GM12874 (cell line): ENCODE measurements at regions not wholly inside any gene's neighbourhood (a gene's known extent, or its start where the extent isn't known, plus 50 kb on each side); places are given as distances from the start of the nearest gene placed in this dataset.

ENCODE experiments used
- CTCF ChIP-seq: IDR thresholded peaks from 2 replicates; pipeline ENCODE4 v1.5.1; 2011; ENCODE audit warnings: low read depth, mild to moderate bottlenecking, control low read depth, low read length, moderate library complexity; ENCODE audit not compliant: insufficient read depth

- TF ChIP-seq CTCF: no peak
Observed at GRCh38 chr18:50444539-50444938, 69.7 kb downstream of the SKA1 start.

- no peak for TF ChIP-seq CTCF
Observed at GRCh38 chr18:50446629-50447028, 71.8 kb downstream of the SKA1 start.

GRCh38 chr18:50447102-50447741, 72.4 kb downstream of the SKA1 start:
- no peak for TF ChIP-seq CTCF

- TF ChIP-seq CTCF: no peak
Observed at GRCh38 chr18:50447952-50448351, 73.1 kb downstream of the SKA1 start.

GRCh38 chr18:50451100-50451842, 76.4 kb downstream of the SKA1 start:
- TF ChIP-seq CTCF: no peak

GRCh38 chr18:50453014-50453680, 78.3 kb downstream of the SKA1 start:
- TF ChIP-seq CTCF: no peak

- no peak for TF ChIP-seq CTCF
Observed at GRCh38 chr18:50453732-50454131, 78.9 kb downstream of the SKA1 start.
